Activated CD4-positive, alpha-beta T cell treated with anti-CD3 and anti-CD28 coated beads, Interleukin-2, amount 10 ng/mL, durations not matched to agents 24 days and 14 days (primary cell): ENCODE measurements at regions not wholly inside any gene's neighbourhood (a gene's known extent, or its start where the extent isn't known, plus 50 kb on each side); places are given as distances from the start of the nearest gene placed in this dataset.
A peak's percentile ranks its signal among the peaks of the same experiment; 100 is the strongest.

Experiments
- DNase-seq: peaks from one replicate; pipeline ENCODE4 v3.0.0; 2022
- H3K27ac Mint-ChIP-seq: one replicate; pipeline ENCODE4 v1.8.0; 2022; ENCODE audit warnings: mild to moderate bottlenecking, mixed read lengths
- H3K27me3 Mint-ChIP-seq: one replicate; pipeline ENCODE4 v1.8.0; 2022; ENCODE audit warnings: mixed read lengths
- H3K36me3 Mint-ChIP-seq: one replicate; pipeline ENCODE4 v1.8.0; 2022; ENCODE audit warnings: low read depth, mild to moderate bottlenecking, mixed read lengths
- H3K4me1 Mint-ChIP-seq: one replicate; pipeline ENCODE4 v1.8.0; 2021; ENCODE audit warnings: mixed read lengths
- H3K4me3 Mint-ChIP-seq: one replicate; pipeline ENCODE4 v1.8.0; 2022; ENCODE audit warnings: mild to moderate bottlenecking, moderate library complexity, mixed read lengths
- H3K9me3 Mint-ChIP-seq: one replicate; pipeline ENCODE4 v1.8.0; 2021; ENCODE audit warnings: mixed read lengths
- intact Hi-C: fragments of 100-400 bp; cut with micrococcal nuclease; formaldehyde crosslinking; loops from one replicate; pipeline ENCODE4 v1.15.1; 2023

GRCh38 chr13:95479731-95480130 is 72.8 kb upstream of the CLDN10 start:
- intact Hi-C loops = loop anchor here (5.0 to 10.0 kb wide), 3 partner anchors 75 to 512 kb away; partner anchors contain the start of gene DNAJC3
- peak overlapping the region; percentile 29 for H3K4me3 Mint-ChIP-seq
- peaks cover 7% of the 10 kb centered on the region for H3K27me3 Mint-ChIP-seq
- H3K4me1 Mint-ChIP-seq = peaks cover 13% of the 10 kb centered on the region
- no peak for DNase-seq
- peaks cover 3% of the 10 kb centered on the region for H3K9me3 Mint-ChIP-seq
- H3K27ac Mint-ChIP-seq = peak overlapping the region; percentile 58
- no peaks in the 10 kb centered on the region for H3K36me3 Mint-ChIP-seq

DNA sequence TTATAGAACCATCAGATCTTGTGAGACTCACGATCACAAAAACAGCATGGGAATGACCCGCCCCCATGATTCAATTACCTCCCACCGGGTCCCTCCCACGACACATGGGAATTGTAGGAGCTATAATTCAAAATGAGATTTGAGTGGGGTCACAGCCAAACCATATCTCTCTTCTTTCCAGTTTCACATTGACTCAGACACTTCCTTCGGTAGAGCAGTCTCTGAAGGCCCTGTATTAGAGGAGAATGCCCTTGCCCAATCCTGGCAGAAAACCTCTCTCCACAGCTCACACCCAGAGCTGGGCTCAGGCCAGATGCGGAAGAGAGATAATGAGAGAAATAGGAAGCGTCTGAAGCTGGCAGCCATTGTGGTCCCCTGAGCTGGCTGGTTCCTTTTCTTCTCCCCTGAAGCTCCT is 72.4 kb upstream of the CLDN10 start:
- intact Hi-C loops = loop anchor here (5.0 kb wide), 1 partner anchor 197 kb away; the partner anchor contains the start of gene DNAJC3
- H3K27me3 Mint-ChIP-seq = peaks cover 7% of the 10 kb centered on the region
- peak overlapping the region; percentile 29 for H3K4me3 Mint-ChIP-seq
- H3K27ac Mint-ChIP-seq = peak overlapping the region; percentile 58
- peaks cover 3% of the 10 kb centered on the region for H3K9me3 Mint-ChIP-seq
- H3K4me1 Mint-ChIP-seq = peaks cover 13% of the 10 kb centered on the region
- H3K36me3 Mint-ChIP-seq = no peaks in the 10 kb centered on the region
- DNase-seq = peak; percentile 58

DNA sequence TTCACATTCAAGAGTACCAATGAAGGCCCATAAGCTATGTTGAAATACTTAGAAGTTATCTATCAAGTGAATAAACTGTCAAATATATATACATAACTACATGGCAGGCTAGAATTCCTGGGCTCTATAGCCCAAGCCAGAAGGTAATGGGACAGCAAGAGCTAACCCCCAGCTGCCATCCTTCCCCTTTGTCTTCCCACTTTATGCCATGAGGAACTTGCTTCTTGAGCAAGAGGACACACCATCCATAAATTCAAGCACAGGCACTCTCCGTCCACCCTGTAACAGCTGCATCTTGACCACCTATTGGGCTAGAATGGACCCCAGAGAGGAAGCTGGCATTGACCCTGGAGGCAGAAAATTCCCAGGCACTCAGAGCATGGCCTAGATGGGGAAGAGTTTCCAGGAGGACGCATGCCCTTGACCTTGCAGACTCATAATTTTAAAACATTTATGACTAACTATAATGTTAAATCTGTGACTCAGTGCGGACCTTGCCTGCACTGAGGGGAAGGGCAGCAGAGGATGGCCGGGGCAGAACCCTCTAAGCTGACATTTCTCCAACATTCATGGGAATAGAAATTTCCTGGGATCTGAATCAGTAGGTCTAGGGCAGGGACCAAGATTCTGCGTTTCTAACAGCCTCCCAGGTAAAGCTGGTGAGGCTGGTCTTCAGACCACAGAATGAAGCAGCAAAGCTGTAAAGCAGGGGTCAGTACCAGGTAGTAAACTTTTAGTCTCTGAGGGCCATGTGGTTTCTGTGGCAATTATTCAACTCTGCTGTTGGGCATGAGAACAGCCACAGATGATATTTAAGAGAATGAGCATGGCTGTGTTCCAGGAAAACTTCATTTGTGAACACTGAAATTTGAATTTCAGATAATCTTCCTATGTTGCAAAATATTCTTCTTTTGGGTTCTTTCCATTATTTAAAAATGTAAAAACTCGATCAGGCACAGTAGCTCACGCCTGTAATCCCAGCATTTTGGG is 71.4 kb upstream of the CLDN10 start:
- Mint-ChIP-seq H3K4me3 (no peak overlapping the region), H3K4me1 (peaks cover 13% of the 10 kb centered on the region), H3K27ac (no peak overlapping the region), H3K9me3 (peaks cover 3% of the 10 kb centered on the region), H3K27me3 (peaks cover 7% of the 10 kb centered on the region), H3K36me3 (no peaks in the 10 kb centered on the region)
- intact Hi-C loops = loop anchor here (5.0 kb wide), 1 partner anchor 196 kb away; the partner anchor contains the start of gene DNAJC3
- DNase-seq = no peak

GRCh38 chr13:95484052-95484451 is 68.5 kb upstream of the CLDN10 start:
- H3K36me3 Mint-ChIP-seq = no peaks in the 10 kb centered on the region
- intact Hi-C loops = loop anchor here (5.0 kb wide), 1 partner anchor 193 kb away; the partner anchor contains the start of gene DNAJC3
- DNase-seq = no peak
- peaks cover 7% of the 10 kb centered on the region for H3K9me3 Mint-ChIP-seq
- no peak overlapping the region for H3K27ac Mint-ChIP-seq
- no peak overlapping the region for H3K4me3 Mint-ChIP-seq
- H3K27me3 Mint-ChIP-seq = peaks cover 4% of the 10 kb centered on the region
- H3K4me1 Mint-ChIP-seq = peaks cover 7% of the 10 kb centered on the region

DNA sequence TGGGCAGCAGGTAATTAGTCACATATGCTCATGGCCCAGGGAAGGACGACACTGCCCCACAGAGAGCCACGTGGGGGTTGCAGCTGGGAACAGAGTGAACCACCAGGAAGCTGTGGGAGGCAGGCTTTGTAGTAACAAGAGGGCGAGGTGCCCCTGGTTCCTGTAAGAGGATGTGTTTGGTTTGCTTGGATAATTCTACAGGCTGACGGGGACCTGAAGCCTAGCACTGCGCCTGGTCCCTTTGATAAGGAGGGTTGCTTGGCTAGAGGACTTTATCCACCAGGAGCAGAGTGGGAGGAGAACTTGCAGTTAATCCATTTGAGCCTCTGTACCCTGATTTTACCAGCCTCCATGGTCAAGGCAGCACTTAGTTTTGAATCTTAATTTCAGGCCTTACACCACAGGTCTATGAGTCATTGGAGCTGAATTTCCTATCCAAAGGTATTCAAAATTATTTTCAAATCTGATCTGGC is 67.4 kb upstream of the CLDN10 start:
- DNase-seq = no peak
- H3K9me3 Mint-ChIP-seq = peaks cover 4% of the 10 kb centered on the region
- intact Hi-C loops = no loop called here
- H3K27me3 Mint-ChIP-seq = peaks cover 4% of the 10 kb centered on the region
- no peaks in the 10 kb centered on the region for H3K36me3 Mint-ChIP-seq
- no peak overlapping the region for H3K27ac Mint-ChIP-seq
- H3K4me3 Mint-ChIP-seq = no peak overlapping the region
- H3K4me1 Mint-ChIP-seq = peaks cover 2% of the 10 kb centered on the region

GRCh38 chr13:95485518-95486144 is 66.9 kb upstream of the CLDN10 start:
- H3K4me3 Mint-ChIP-seq = no peak overlapping the region
- intact Hi-C loops = no loop called here

GRCh38 chr13:95492044-95492801 is 60.3 kb upstream of the CLDN10 start:
- Mint-ChIP-seq H3K9me3 (no peaks in the 10 kb centered on the region), H3K4me1 (peaks cover 2% of the 10 kb centered on the region), H3K4me3 (no peak overlapping the region), H3K36me3 (no peaks in the 10 kb centered on the region), H3K27ac (no peak overlapping the region), H3K27me3 (peaks cover 4% of the 10 kb centered on the region)
- DNase-seq = no peak
- intact Hi-C loops = no loop called here

More at GRCh38 chr13:95485518-95486144, 66.9 kb upstream of the CLDN10 start:
- H3K9me3 Mint-ChIP-seq = peaks cover 4% of the 10 kb centered on the region
- H3K4me1 Mint-ChIP-seq = no peaks in the 10 kb centered on the region
- no peaks in the 10 kb centered on the region for H3K36me3 Mint-ChIP-seq
- no peak overlapping the region for H3K27ac Mint-ChIP-seq
- peaks cover 6% of the 10 kb centered on the region for H3K27me3 Mint-ChIP-seq
- DNase-seq = no peak

DNA sequence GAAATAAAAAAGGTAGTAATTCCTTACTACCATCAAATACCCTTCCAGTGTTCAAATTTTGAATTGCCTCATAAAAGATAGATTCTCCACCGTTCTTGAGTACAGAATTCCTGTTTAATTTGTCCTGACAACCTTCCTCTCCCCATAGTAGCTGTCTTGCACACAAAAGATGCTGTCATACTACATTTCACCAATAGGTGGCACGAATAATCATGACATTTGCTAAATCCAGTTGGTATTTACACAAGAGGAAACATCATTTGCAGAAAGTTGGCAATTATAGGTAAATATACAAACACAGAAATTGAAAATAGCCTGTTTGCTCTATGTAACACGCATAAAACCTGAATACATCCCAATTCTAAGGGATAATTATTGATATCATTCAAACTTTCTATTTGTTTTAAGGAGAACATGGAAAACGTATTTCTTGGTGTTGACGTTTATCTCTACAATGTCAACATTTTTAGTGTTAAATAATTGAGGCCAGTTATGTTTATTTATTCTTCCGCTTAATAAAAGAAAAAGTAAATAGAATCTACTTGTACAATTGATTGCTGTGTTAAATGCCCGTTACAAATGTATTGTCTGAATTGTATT is 58.3 kb upstream of the CLDN10 start:
- no peaks in the 10 kb centered on the region for H3K36me3 Mint-ChIP-seq
- H3K27me3 Mint-ChIP-seq = peaks cover 4% of the 10 kb centered on the region
- H3K4me3 Mint-ChIP-seq = no peak overlapping the region
- peak; percentile 67 for DNase-seq
- peaks cover 2% of the 10 kb centered on the region for H3K4me1 Mint-ChIP-seq
- no peaks in the 10 kb centered on the region for H3K9me3 Mint-ChIP-seq
- H3K27ac Mint-ChIP-seq = no peak overlapping the region
- intact Hi-C loops = loop anchor here (1.0 kb wide), 1 partner anchor 340 kb away; no protein-coding TSS in a partner anchor

DNA sequence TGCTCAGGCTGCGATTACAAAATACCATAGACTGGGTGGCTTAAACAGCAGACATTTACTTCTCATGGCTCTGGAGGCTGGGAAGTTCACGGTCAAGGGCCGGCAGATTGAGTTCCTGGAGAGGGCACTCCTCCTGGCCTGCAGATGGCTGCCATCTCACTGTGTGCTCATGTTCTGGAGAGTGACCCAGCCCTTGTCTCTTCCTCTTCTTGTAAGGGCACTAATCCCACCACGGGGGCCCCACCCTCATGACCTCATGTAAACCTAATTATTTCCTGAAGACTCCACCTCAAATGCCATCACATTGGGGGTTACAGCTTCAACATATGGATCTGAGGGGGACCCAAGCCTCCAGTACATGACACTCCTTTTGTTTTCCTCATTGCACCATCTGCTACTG is 56.0 kb upstream of the CLDN10 start:
- Mint-ChIP-seq H3K9me3 (no peaks in the 10 kb centered on the region), H3K27ac (no peak overlapping the region), H3K27me3 (peaks cover 2% of the 10 kb centered on the region), H3K4me3 (no peak overlapping the region), H3K36me3 (no peaks in the 10 kb centered on the region), H3K4me1 (peaks cover 2% of the 10 kb centered on the region)
- DNase-seq = no peak
- intact Hi-C loops = no loop called here

DNA sequence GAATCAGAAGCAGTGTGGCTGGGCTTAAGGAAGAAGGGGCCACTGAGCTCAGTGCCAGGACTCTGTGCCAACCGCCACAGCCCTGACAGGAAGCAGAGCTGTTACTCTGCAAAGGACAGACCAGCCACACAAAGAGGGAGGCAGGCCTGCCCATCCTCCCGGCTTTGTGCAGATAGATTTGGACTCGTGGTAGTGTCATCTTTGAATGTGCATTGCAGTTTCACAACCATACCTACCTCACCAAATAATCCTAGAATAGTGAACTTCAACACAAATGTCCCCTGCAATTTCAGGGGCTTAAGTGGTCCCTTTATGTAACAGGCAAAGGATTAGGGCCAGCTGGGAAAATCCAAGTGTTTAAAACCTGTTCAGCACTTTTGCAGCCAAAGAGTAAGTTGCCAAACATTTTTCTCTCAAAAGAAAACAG is 55.1 kb upstream of the CLDN10 start:
- Mint-ChIP-seq H3K36me3 (no peaks in the 10 kb centered on the region), H3K9me3 (no peaks in the 10 kb centered on the region), H3K27me3 (peaks cover 2% of the 10 kb centered on the region), H3K27ac (no peak overlapping the region), H3K4me3 (no peak overlapping the region), H3K4me1 (no peaks in the 10 kb centered on the region)
- DNase-seq = no peak
- intact Hi-C loops = no loop called here

GRCh38 chr13:95498886-95499285 is 53.6 kb upstream of the CLDN10 start:
- DNase-seq = no peak
- H3K27ac Mint-ChIP-seq = no peak overlapping the region
- no peaks in the 10 kb centered on the region for H3K4me1 Mint-ChIP-seq
- H3K36me3 Mint-ChIP-seq = no peaks in the 10 kb centered on the region
- H3K9me3 Mint-ChIP-seq = no peaks in the 10 kb centered on the region
- H3K4me3 Mint-ChIP-seq = no peak overlapping the region
- intact Hi-C loops = no loop called here
- peaks cover 2% of the 10 kb centered on the region for H3K27me3 Mint-ChIP-seq

GRCh38 chr13:95499811-95500712 is 52.5 kb upstream of the CLDN10 start:
- H3K36me3 Mint-ChIP-seq = no peaks in the 10 kb centered on the region
- no peaks in the 10 kb centered on the region for H3K4me1 Mint-ChIP-seq
- H3K27me3 Mint-ChIP-seq = peaks cover 2% of the 10 kb centered on the region
- no peaks in the 10 kb centered on the region for H3K9me3 Mint-ChIP-seq
- no peak overlapping the region for H3K27ac Mint-ChIP-seq
- no peak overlapping the region for H3K4me3 Mint-ChIP-seq
- intact Hi-C loops = no loop called here
- no peak for DNase-seq
